ENCODE measurements at regions not wholly inside any gene's neighbourhood (a gene's known extent, or its start where the extent isn't known, plus 50 kb on each side); places are given as distances from the start of the nearest gene placed in this dataset.

GRCh38 chr5:8314965-8315364, 446.0 kb downstream of the MTRR start:
- Histone ChIP-seq H3K27me3 (ENCODE audit: control insufficient read depth in 1 of 2, insufficient read depth in 2 of 2, low read length in 2 of 2) (no peaks in the 10 kb centered on the region), H3K36me3 (ENCODE audit: insufficient read depth, low read length) (no peaks in the 10 kb centered on the region), H3K4me1 (ENCODE audit: insufficient read depth, low read length) (no peaks in the 10 kb centered on the region), H3K9me3 (ENCODE audit: control insufficient read depth in 1 of 2, insufficient read depth in 1 of 2, low read length in 2 of 2) (peaks cover 4 to 10% of the 10 kb centered on the region in 2 experiments), H3K27ac (ENCODE audit: low read depth in 1 of 2, low read length in 2 of 2) (no peak overlapping the region), H3K4me3 (ENCODE audit: low read length) (no peak overlapping the region)
- Mint-ChIP-seq H3K36me3 (ENCODE audit: low read depth) (no peaks in the 10 kb centered on the region), H3K27me3 (no peaks in the 10 kb centered on the region), H3K27ac (no peak overlapping the region), H3K4me1 (ENCODE audit: low read depth) (no peaks in the 10 kb centered on the region), H3K4me3 (no peak overlapping the region), H3K9me3 (peaks cover 10% of the 10 kb centered on the region)
- ATAC-seq (ENCODE audit: poor library complexity) (no peak), DNase-seq (no peak)
- intact Hi-C loops (cut with DNase I, micrococcal nuclease) = no loop called here
- ChIA-PET CTCF (no interaction called here), POLR2A (no interaction called here)
- no peak for TF ChIP-seq CTCF (IDR thresholded peaks at IDR 0.05)

GRCh38 chr5:8316608-8317280, 447.8 kb downstream of the MTRR start:
- DNase-seq (no peak), ATAC-seq (ENCODE audit: poor library complexity) (no peak)
- no peaks in the 10 kb centered on the region for H3K36me3 ChIP-seq (ENCODE audit: insufficient read depth, low read length)
- peaks cover 10% of the 10 kb centered on the region for H3K9me3 Mint-ChIP-seq
- H3K27me3 Mint-ChIP-seq = no peaks in the 10 kb centered on the region
- H3K4me3 ChIP-seq (ENCODE audit: low read length) = no peak overlapping the region
- ChIA-PET POLR2A (no interaction called here), CTCF (no interaction called here)
- TF ChIP-seq CTCF (IDR thresholded peaks at IDR 0.05) = no peak
- no peak overlapping the region for H3K4me3 Mint-ChIP-seq
- H3K4me1 Mint-ChIP-seq (ENCODE audit: low read depth) = no peaks in the 10 kb centered on the region
- peaks cover 0 to 4% of the 10 kb centered on the region in 2 experiments for H3K9me3 ChIP-seq (ENCODE audit: control insufficient read depth in 1 of 2, insufficient read depth in 1 of 2, low read length in 2 of 2)
- H3K27ac Mint-ChIP-seq = no peak overlapping the region
- intact Hi-C loops (cut with DNase I, micrococcal nuclease) = no loop called here
- H3K36me3 Mint-ChIP-seq (ENCODE audit: low read depth) = no peaks in the 10 kb centered on the region
- no peaks in the 10 kb centered on the region for H3K4me1 ChIP-seq (ENCODE audit: insufficient read depth, low read length)
- no peaks in the 10 kb centered on the region for H3K27me3 ChIP-seq (ENCODE audit: control insufficient read depth in 1 of 2, insufficient read depth in 2 of 2, low read length in 2 of 2)
- H3K27ac ChIP-seq (ENCODE audit: low read depth in 1 of 2, low read length in 2 of 2) = no peak overlapping the region

- POLR2A ChIA-PET = no interaction called here
- Histone ChIP-seq H3K4me3 (ENCODE audit: low read length) (no peak overlapping the region), H3K36me3 (ENCODE audit: insufficient read depth, low read length) (no peaks in the 10 kb centered on the region), H3K4me1 (ENCODE audit: insufficient read depth, low read length) (no peaks in the 10 kb centered on the region), H3K27me3 (ENCODE audit: control insufficient read depth in 1 of 2, insufficient read depth in 2 of 2, low read length in 2 of 2) (no peaks in the 10 kb centered on the region), H3K27ac (ENCODE audit: low read depth in 1 of 2, low read length in 2 of 2) (no peak overlapping the region), H3K9me3 (ENCODE audit: control insufficient read depth in 1 of 2, insufficient read depth in 1 of 2, low read length in 2 of 2) (peaks cover 0 to 4% of the 10 kb centered on the region in 2 experiments)
- no peak overlapping the region for H3K27ac Mint-ChIP-seq
- no peaks in the 10 kb centered on the region for H3K27me3 Mint-ChIP-seq
- peaks cover 10% of the 10 kb centered on the region for H3K9me3 Mint-ChIP-seq
- CTCF ChIA-PET = no interaction called here
- H3K36me3 Mint-ChIP-seq (ENCODE audit: low read depth) = no peaks in the 10 kb centered on the region
- no peak for ATAC-seq (ENCODE audit: poor library complexity)
- DNase-seq = no peak
- intact Hi-C loops (cut with DNase I, micrococcal nuclease) = no loop called here
- TF ChIP-seq CTCF (IDR thresholded peaks at IDR 0.05) = no peak
- no peak overlapping the region for H3K4me3 Mint-ChIP-seq
- H3K4me1 Mint-ChIP-seq (ENCODE audit: low read depth) = no peaks in the 10 kb centered on the region
These were observed 448.4 kb downstream of the MTRR start for GRCh38 chr5:8317335-8317734.
